CD4-positive, CD25-positive, alpha-beta regulatory T cell (primary cell): ENCODE measurements at regions not wholly inside any gene's neighbourhood (a gene's known extent, or its start where the extent isn't known, plus 50 kb on each side); places are given as distances from the start of the nearest gene placed in this dataset.

ENCODE experiments used
- ATAC-seq, 2 donors: fragments of 150-1000 bp; cut with Tn5 transposase; one replicate each; pipeline ENCODE4 v1.10.0; 2021; ENCODE audit warnings: low read depth in 2 of 2, moderate number of reproducible peaks in 2 of 2, moderate library complexity in 1 of 2
- DNase-seq, 3 donors: peaks; one replicate each; pipeline versions ENCODE4 v3.0.0 to v3.0.0-alpha.2; 2012 to 2022; ENCODE audit warnings: mixed read lengths in 1 of 3
- H3K27ac ChIP-seq: one replicate; pipeline ENCODE4 v1.7.0; 2013; ENCODE audit warnings: mild to moderate bottlenecking, low read length; ENCODE audit not compliant: insufficient read depth, poor library complexity, severe bottlenecking
- H3K27me3 ChIP-seq: one replicate; pipeline ENCODE4 v1.7.0; 2013; ENCODE audit warnings: low read length; ENCODE audit not compliant: control insufficient read depth, insufficient read depth
- H3K36me3 ChIP-seq: one replicate; pipeline ENCODE4 v1.7.0; 2013; ENCODE audit warnings: mild to moderate bottlenecking, low read length, moderate library complexity; ENCODE audit not compliant: control insufficient read depth, insufficient read depth
- H3K4me1 ChIP-seq: 2 replicates; pipeline ENCODE4 v1.7.0; 2013; ENCODE audit warnings: mild to moderate bottlenecking, low read length; ENCODE audit not compliant: insufficient read depth, control insufficient read depth, poor library complexity, severe bottlenecking
- H3K4me3 ChIP-seq: one replicate; pipeline ENCODE4 v1.7.0; 2013; ENCODE audit warnings: low read depth, mild to moderate bottlenecking, low read length, moderate library complexity
- H3K9me3 ChIP-seq, 2 experiments: 1 replicate in 1 of 2; 2 replicates in 1 of 2; pipeline ENCODE4 v1.7.0; 2013; ENCODE audit warnings: low read length in 2 of 2, mild to moderate bottlenecking in 1 of 2, moderate library complexity in 1 of 2; ENCODE audit not compliant: control insufficient read depth in 2 of 2
- H3K27ac Mint-ChIP-seq, 3 donors: one replicate each; pipeline ENCODE4 v1.8.0; 2020 to 2022; ENCODE audit warnings: mild to moderate bottlenecking in 3 of 3, mixed read lengths in 3 of 3, moderate library complexity in 2 of 3
- H3K27me3 Mint-ChIP-seq: one replicate; pipeline ENCODE4 v1.8.0; 2022; ENCODE audit warnings: mild to moderate bottlenecking, mixed read lengths
- H3K36me3 Mint-ChIP-seq: one replicate; pipeline ENCODE4 v1.8.0; 2020; ENCODE audit warnings: mixed read lengths
- H3K4me1 Mint-ChIP-seq, 4 donors: one replicate each; pipeline ENCODE4 v1.8.0; 2020 to 2022; ENCODE audit warnings: mixed read lengths in 4 of 4, mild to moderate bottlenecking in 1 of 4
- H3K4me3 Mint-ChIP-seq, 4 donors: one replicate each; pipeline ENCODE4 v1.8.0; 2020 to 2022; ENCODE audit warnings: mild to moderate bottlenecking in 4 of 4, mixed read lengths in 4 of 4, moderate library complexity in 3 of 4
- H3K9me3 Mint-ChIP-seq, 7 donors: one replicate each; pipeline ENCODE4 v1.8.0; 2020 to 2022; ENCODE audit warnings: mixed read lengths in 7 of 7, mild to moderate bottlenecking in 3 of 7, moderate library complexity in 2 of 7

DNA sequence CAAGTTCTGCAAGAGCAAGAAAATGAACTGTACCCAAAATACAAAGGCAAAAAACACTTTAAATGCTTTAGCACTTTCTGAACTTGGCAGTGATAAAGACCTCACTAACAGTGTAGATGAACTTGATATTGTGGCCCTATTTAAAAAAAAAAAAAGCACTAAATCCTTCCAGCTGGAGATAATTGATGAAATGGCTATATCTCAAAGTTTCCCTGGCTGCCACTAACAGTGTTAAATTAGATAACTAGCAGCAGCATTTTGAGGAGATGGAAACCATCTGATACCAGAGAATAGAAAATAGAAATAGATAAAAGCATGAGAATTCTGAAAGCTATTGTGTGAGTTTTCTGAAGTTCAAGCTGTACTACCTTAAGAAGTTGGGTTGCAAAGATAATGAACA, 317.2 kb downstream of the RWDD3 start:
- H3K27me3 Mint-ChIP-seq = no peaks in the 10 kb centered on the region
- H3K27ac ChIP-seq = no peak overlapping the region
- ATAC-seq (no peak), DNase-seq (no peak)
- H3K27me3 ChIP-seq = no peaks in the 10 kb centered on the region
- H3K4me3 ChIP-seq = no peak overlapping the region
- H3K4me1 ChIP-seq = no peaks in the 10 kb centered on the region
- no peak overlapping the region for H3K27ac Mint-ChIP-seq
- H3K9me3 ChIP-seq = no peaks in the 10 kb centered on the region
- H3K4me1 Mint-ChIP-seq = no peaks in the 10 kb centered on the region
- H3K36me3 ChIP-seq = no peaks in the 10 kb centered on the region
- peaks cover 3 to 17% (median 11%) of the 10 kb centered on the region in 7 donors for H3K9me3 Mint-ChIP-seq
- no peak overlapping the region for H3K4me3 Mint-ChIP-seq
- H3K36me3 Mint-ChIP-seq = no peaks in the 10 kb centered on the region

DNA sequence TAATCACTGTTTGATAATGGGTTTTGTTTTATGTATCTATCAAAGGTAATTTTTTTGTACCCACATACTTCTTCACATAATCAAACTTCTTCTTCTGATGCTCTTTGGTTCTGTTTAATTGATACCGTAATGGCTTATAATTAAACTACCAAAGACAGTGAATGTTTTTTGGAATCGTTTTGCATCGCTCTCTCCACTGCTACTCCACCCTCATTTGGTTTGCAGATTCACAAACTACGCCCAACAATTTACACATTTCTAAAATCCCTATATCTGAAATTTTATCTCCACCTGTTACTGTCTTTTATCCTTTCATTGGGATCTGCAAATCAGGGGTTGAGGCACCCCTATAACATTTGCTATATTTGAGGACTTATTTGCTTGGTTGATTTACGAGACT, 319.6 kb downstream of the RWDD3 start:
- no peaks in the 10 kb centered on the region for H3K27me3 Mint-ChIP-seq
- H3K27me3 ChIP-seq = no peaks in the 10 kb centered on the region
- no peak overlapping the region for H3K27ac Mint-ChIP-seq
- ATAC-seq = no peak
- no peak overlapping the region for H3K4me3 ChIP-seq
- H3K36me3 ChIP-seq = no peaks in the 10 kb centered on the region
- peaks cover 4 to 29% (median 10%) of the 10 kb centered on the region in 7 donors for H3K9me3 Mint-ChIP-seq
- no peaks in the 10 kb centered on the region for H3K4me1 ChIP-seq
- no peak overlapping the region for H3K27ac ChIP-seq
- DNase-seq = no peak
- H3K4me3 Mint-ChIP-seq = no peak overlapping the region
- H3K9me3 ChIP-seq = peaks cover 0 to 3% of the 10 kb centered on the region in 2 experiments
- H3K36me3 Mint-ChIP-seq = no peaks in the 10 kb centered on the region
- no peaks in the 10 kb centered on the region for H3K4me1 Mint-ChIP-seq

DNA sequence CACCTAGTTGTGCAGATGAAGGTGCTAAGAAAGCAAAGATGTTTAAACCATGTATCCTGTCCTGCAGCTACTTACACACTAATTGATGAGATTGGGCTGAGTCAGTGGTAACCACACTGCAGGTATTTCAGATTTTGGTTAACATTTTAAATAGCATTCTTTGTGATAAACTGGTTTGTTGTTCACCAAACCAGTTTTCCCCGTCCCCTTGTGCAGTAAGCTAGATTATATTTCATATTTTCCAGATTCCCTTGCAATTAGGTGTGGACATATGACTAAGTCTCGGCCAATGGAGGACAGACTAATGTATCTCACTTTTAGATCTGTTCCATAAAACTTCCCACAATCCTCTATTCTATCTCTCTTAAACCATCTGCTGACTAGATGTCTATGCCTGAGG, 320.4 kb downstream of the RWDD3 start:
- no peaks in the 10 kb centered on the region for H3K4me1 Mint-ChIP-seq
- no peaks in the 10 kb centered on the region for H3K36me3 Mint-ChIP-seq
- no peak overlapping the region for H3K4me3 Mint-ChIP-seq
- Histone ChIP-seq H3K4me1 (no peaks in the 10 kb centered on the region), H3K9me3 (peaks cover 0 to 3% of the 10 kb centered on the region in 2 experiments), H3K36me3 (no peaks in the 10 kb centered on the region), H3K27me3 (no peaks in the 10 kb centered on the region), H3K4me3 (no peak overlapping the region), H3K27ac (no peak overlapping the region)
- ATAC-seq (no peak), DNase-seq (no peak)
- H3K27ac Mint-ChIP-seq = no peak overlapping the region
- peaks cover 2 to 29% (median 11%) of the 10 kb centered on the region in 7 donors for H3K9me3 Mint-ChIP-seq
- H3K27me3 Mint-ChIP-seq = no peaks in the 10 kb centered on the region

DNA sequence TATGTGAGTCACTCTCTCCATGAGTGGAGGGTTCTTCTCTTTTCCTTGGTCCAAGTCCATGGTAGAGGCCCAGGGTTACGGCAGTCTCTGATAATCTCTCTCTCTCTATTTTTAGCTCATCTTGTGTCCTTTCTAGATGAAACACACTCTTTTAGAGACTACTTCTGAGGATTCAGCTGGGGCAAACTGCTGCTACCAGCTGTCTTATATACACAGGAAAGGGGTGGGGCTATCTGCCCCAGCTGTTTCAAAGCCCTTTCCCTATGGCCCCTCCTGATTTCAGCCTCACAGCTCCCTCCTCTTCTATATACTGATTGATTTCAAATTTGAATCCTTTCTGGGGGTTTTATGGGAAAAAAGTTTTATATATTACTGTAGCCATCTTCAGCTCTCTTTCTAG, 324.8 kb downstream of the RWDD3 start:
- H3K4me1 ChIP-seq = no peaks in the 10 kb centered on the region
- peak overlapping the region in 1 of 3 donors; percentile 44 for H3K27ac Mint-ChIP-seq
- H3K27ac ChIP-seq = no peak overlapping the region
- no peaks in the 10 kb centered on the region for H3K27me3 ChIP-seq
- no peak overlapping the region for H3K4me3 Mint-ChIP-seq
- no peaks in the 10 kb centered on the region for H3K27me3 Mint-ChIP-seq
- no peaks in the 10 kb centered on the region for H3K36me3 Mint-ChIP-seq
- H3K9me3 ChIP-seq = peaks cover 0 to 3% of the 10 kb centered on the region in 2 experiments
- DNase-seq (no peak), ATAC-seq (no peak)
- H3K9me3 Mint-ChIP-seq = peaks cover 0 to 28% (median 5%) of the 10 kb centered on the region in 7 donors
- H3K36me3 ChIP-seq = no peaks in the 10 kb centered on the region
- no peak overlapping the region for H3K4me3 ChIP-seq
- H3K4me1 Mint-ChIP-seq = no peaks in the 10 kb centered on the region

DNA sequence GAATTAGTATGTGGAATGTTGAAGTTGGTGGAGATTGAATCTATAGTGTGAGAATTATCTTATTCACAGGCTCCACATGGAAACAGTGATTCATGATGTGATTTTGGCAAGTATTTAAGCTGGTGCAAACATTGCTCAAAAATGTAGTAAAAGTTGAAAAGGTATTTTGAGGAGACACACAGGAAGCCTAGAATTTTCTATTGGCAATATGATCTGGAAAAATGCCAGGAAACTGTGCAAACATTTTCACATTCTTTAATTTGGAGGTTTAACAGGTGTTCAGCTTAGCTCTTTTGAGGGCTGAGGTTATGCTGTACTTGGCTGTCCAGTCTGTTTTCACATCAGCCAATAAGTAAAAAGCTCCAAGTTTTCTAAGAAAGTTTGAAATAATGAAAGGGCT, 327.3 kb downstream of the RWDD3 start:
- Mint-ChIP-seq H3K27me3 (no peaks in the 10 kb centered on the region), H3K4me1 (no peaks in the 10 kb centered on the region), H3K9me3 (peaks cover 0 to 29% (median 2%) of the 10 kb centered on the region in 7 donors), H3K4me3 (no peak overlapping the region), H3K27ac (no peak overlapping the region), H3K36me3 (no peaks in the 10 kb centered on the region)
- Histone ChIP-seq H3K27me3 (no peaks in the 10 kb centered on the region), H3K36me3 (no peaks in the 10 kb centered on the region), H3K4me1 (no peaks in the 10 kb centered on the region), H3K4me3 (no peak overlapping the region), H3K27ac (no peak overlapping the region), H3K9me3 (peaks cover 0 to 3% of the 10 kb centered on the region in 2 experiments)
- ATAC-seq (no peak), DNase-seq (no peak)

GRCh38 chr1:95562230-95562629, 328.2 kb downstream of the RWDD3 start:
- Histone ChIP-seq H3K4me1 (no peaks in the 10 kb centered on the region), H3K27me3 (no peaks in the 10 kb centered on the region), H3K36me3 (no peaks in the 10 kb centered on the region), H3K9me3 (peaks cover 0 to 3% of the 10 kb centered on the region in 2 experiments), H3K4me3 (no peak overlapping the region), H3K27ac (no peak overlapping the region)
- no peak overlapping the region for H3K4me3 Mint-ChIP-seq
- H3K4me1 Mint-ChIP-seq = no peaks in the 10 kb centered on the region
- no peak overlapping the region for H3K27ac Mint-ChIP-seq
- DNase-seq = no peak
- ATAC-seq = no peak
- peaks cover 0 to 27% (median 4%) of the 10 kb centered on the region in 7 donors for H3K9me3 Mint-ChIP-seq
- H3K36me3 Mint-ChIP-seq = no peaks in the 10 kb centered on the region
- no peaks in the 10 kb centered on the region for H3K27me3 Mint-ChIP-seq

DNA sequence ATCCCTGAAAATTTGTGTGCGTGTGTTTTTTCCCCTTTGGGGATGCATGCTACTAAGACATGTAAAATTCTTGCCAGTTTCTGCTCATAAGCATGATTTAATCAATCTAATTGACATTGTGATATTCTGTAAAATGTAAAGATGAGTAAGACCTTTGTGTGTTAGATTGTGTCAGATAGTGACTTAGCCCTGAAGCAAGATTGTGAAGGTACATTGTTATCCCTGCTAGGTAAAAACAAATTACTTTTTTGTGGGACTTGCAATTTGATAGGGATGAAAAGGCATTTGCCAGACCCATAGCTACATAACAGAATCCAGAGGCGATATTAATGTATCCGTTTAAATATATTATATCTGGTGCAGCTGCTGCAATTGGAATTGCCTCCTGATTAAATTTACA, 338.0 kb downstream of the RWDD3 start:
- Histone ChIP-seq H3K9me3 (no peaks in the 10 kb centered on the region), H3K4me3 (no peak overlapping the region), H3K27ac (no peak overlapping the region), H3K4me1 (no peaks in the 10 kb centered on the region), H3K36me3 (no peaks in the 10 kb centered on the region), H3K27me3 (no peaks in the 10 kb centered on the region)
- no peak for ATAC-seq
- no peak overlapping the region for H3K4me3 Mint-ChIP-seq
- no peak for DNase-seq
- no peaks in the 10 kb centered on the region for H3K4me1 Mint-ChIP-seq
- no peaks in the 10 kb centered on the region for H3K36me3 Mint-ChIP-seq
- peaks cover 0 to 15% (median 6%) of the 10 kb centered on the region in 7 donors for H3K9me3 Mint-ChIP-seq
- no peaks in the 10 kb centered on the region for H3K27me3 Mint-ChIP-seq
- H3K27ac Mint-ChIP-seq = no peak overlapping the region

DNA sequence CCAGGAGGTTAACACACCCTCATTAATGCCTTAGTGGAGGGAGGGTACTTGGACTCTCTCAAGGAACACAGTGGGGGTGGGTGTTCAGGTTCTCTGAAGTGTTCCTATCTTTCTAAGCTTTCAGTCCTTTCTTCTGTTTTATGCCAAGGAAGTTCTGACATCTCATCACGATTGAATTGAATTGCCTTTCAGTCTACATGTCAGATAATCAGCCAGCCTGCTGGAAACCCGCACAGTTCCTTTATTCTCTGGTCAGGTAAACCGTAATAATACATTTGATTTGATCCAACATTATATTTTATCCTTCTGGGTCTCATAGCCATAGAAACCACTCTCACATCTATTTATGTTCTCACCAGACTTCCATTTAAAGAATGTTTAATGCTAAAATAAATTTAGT, 339.0 kb downstream of the RWDD3 start:
- no peak for DNase-seq
- no peak overlapping the region for H3K27ac ChIP-seq
- H3K27me3 ChIP-seq = no peaks in the 10 kb centered on the region
- Mint-ChIP-seq H3K4me1 (no peaks in the 10 kb centered on the region), H3K4me3 (no peak overlapping the region), H3K36me3 (no peaks in the 10 kb centered on the region), H3K27me3 (no peaks in the 10 kb centered on the region), H3K27ac (no peak overlapping the region), H3K9me3 (peaks cover 0 to 16% (median 6%) of the 10 kb centered on the region in 7 donors)
- H3K9me3 ChIP-seq = no peaks in the 10 kb centered on the region
- H3K4me3 ChIP-seq = no peak overlapping the region
- H3K36me3 ChIP-seq = no peaks in the 10 kb centered on the region
- H3K4me1 ChIP-seq = no peaks in the 10 kb centered on the region
- ATAC-seq = no peak
